GM23338 (cell line): ENCODE measurements at regions not wholly inside any gene's neighbourhood (a gene's known extent, or its start where the extent isn't known, plus 50 kb on each side); places are given as distances from the start of the nearest gene placed in this dataset.

Experiments used
- ATAC-seq: fragments of 200-7000 bp; cut with Tn5 transposase; 3 replicates; pipeline ENCODE4 v1.9.1; 2020
- DNase-seq: peaks from one replicate; pipeline ENCODE4 v3.0.0-alpha.2; 2015; ENCODE audit warnings: low spot score
- H2AFZ ChIP-seq: fragments of 200-600 bp; sonication (generic); 2 replicates; pipeline ENCODE4 v1.8.0; 2016; ENCODE audit warnings: antibody characterized with exemption, mild to moderate bottlenecking, moderate library complexity
- H3F3A ChIP-seq: fragments of 200-600 bp; sonication (generic); replicated peaks from 2 replicates; pipeline ENCODE4 v1.8.0; 2017; ENCODE audit warnings: antibody characterized with exemption, mixed run types, low read depth
- H3K27ac ChIP-seq: fragments of 200-600 bp; sonication (generic); 2 replicates; pipeline ENCODE4 v1.6.1; 2016; ENCODE audit warnings: low read depth
- H3K27me3 ChIP-seq: fragments of 200-600 bp; sonication (generic); 2 replicates; pipeline ENCODE4 v1.8.0; 2016; ENCODE audit warnings: mild to moderate bottlenecking, mixed run types, moderate library complexity; ENCODE audit not compliant: insufficient read depth
- H3K36me3 ChIP-seq: fragments of 200-600 bp; sonication (generic); 2 replicates; pipeline ENCODE4 v1.8.0; 2016; ENCODE audit warnings: mild to moderate bottlenecking; ENCODE audit not compliant: insufficient read depth
- H3K4me1 ChIP-seq: fragments of 200-600 bp; sonication (generic); 2 replicates; pipeline ENCODE4 v1.8.0; 2016; ENCODE audit warnings: mild to moderate bottlenecking, moderate library complexity; ENCODE audit not compliant: insufficient read depth
- H3K4me2 ChIP-seq: fragments of 200-600 bp; sonication (generic); 2 replicates; pipeline ENCODE4 v1.7.1; 2017; ENCODE audit warnings: mixed run types
- H3K4me3 ChIP-seq: fragments of 200-600 bp; sonication (generic); 2 replicates; pipeline ENCODE4 v1.6.1; 2016; ENCODE audit warnings: mixed run types
- H3K79me2 ChIP-seq: fragments of 200-600 bp; sonication (generic); replicated peaks from 2 replicates; pipeline ENCODE4 v1.8.0; 2017; ENCODE audit warnings: mild to moderate bottlenecking; ENCODE audit not compliant: insufficient read depth
- H3K9me2 ChIP-seq: fragments of 200-600 bp; sonication (generic); 2 replicates; pipeline ENCODE4 v1.8.0; 2017; ENCODE audit not compliant: insufficient read depth
- H4K20me1 ChIP-seq: fragments of 200-600 bp; sonication (generic); replicated peaks from 2 replicates; pipeline ENCODE4 v1.8.0; 2017; ENCODE audit warnings: mild to moderate bottlenecking; ENCODE audit not compliant: insufficient read depth
- H3K27ac Mint-ChIP-seq: 2 replicates; pipeline ENCODE4 v1.8.0; 2020; ENCODE audit warnings: inconsistent platforms, mild to moderate bottlenecking, moderate library complexity, mixed read lengths
- H3K27me3 Mint-ChIP-seq: 3 replicates; pipeline ENCODE4 v1.8.0; 2022; ENCODE audit warnings: low read depth, mild to moderate bottlenecking, moderate library complexity, mixed read lengths, inconsistent platforms; ENCODE audit not compliant: insufficient read depth, poor library complexity
- H3K36me3 Mint-ChIP-seq: 3 replicates; pipeline ENCODE4 v1.8.0; 2021; ENCODE audit warnings: low read depth, mild to moderate bottlenecking, inconsistent platforms, moderate library complexity, mixed read lengths
- H3K4me1 Mint-ChIP-seq: 3 replicates; pipeline ENCODE4 v1.8.0; 2020; ENCODE audit warnings: mild to moderate bottlenecking, inconsistent platforms, mixed read lengths
- H3K4me3 Mint-ChIP-seq: 3 replicates; pipeline ENCODE4 v1.8.0; 2021; ENCODE audit warnings: moderate library complexity, mild to moderate bottlenecking, inconsistent platforms, mixed read lengths
- H3K9me3 Mint-ChIP-seq: 3 replicates; pipeline ENCODE4 v1.8.0; 2020; ENCODE audit warnings: moderate library complexity, mild to moderate bottlenecking, inconsistent platforms, mixed read lengths
- CREB1 ChIP-seq: fragments of 250-450 bp; sonication (Bioruptor Pico); IDR thresholded peaks from 2 replicates; pipeline ENCODE4 v1.5.0; 2020; ENCODE audit warnings: low read depth, mild to moderate bottlenecking, moderate library complexity
- ETS1 ChIP-seq: IDR thresholded peaks from 2 replicates; pipeline ENCODE4 v1.6.1; 2016; ENCODE audit warnings: antibody characterized with exemption
- EZH2 ChIP-seq: fragments of 200-600 bp; sonication (generic); IDR thresholded peaks from one replicate; pipeline ENCODE4 v1.8.0; 2017; ENCODE audit warnings: antibody characterized with exemption, mild to moderate bottlenecking, low read depth; ENCODE audit not compliant: unreplicated experiment
- EZH2phosphoT487 ChIP-seq: fragments of 200-600 bp; sonication (generic); IDR thresholded peaks from one replicate; pipeline ENCODE4 v1.8.1; 2018; ENCODE audit warnings: antibody characterized with exemption; ENCODE audit not compliant: unreplicated experiment
- JUNB ChIP-seq: IDR thresholded peaks from one replicate; pipeline ENCODE4 v1.6.1; 2016; ENCODE audit warnings: antibody characterized with exemption; ENCODE audit not compliant: unreplicated experiment
- NANOG ChIP-seq: IDR thresholded peaks from 2 replicates; pipeline ENCODE4 v1.6.1; 2016; ENCODE audit warnings: antibody characterized with exemption, borderline replicate concordance
- POLR2AphosphoS5 ChIP-seq: IDR thresholded peaks from 2 replicates; pipeline ENCODE4 v1.6.1; 2016; ENCODE audit warnings: antibody characterized with exemption, low read depth
- STAT1 ChIP-seq: IDR thresholded peaks from one replicate; pipeline ENCODE4 v1.6.1; 2016; ENCODE audit warnings: antibody characterized with exemption; ENCODE audit not compliant: unreplicated experiment
- ZNF114 ChIP-seq: fragments of 250-450 bp; sonication (Bioruptor Pico); IDR thresholded peaks from 2 replicates; pipeline ENCODE4 v1.5.0; 2020; ENCODE audit warnings: mild to moderate bottlenecking, moderate library complexity
- ZNF331 ChIP-seq: fragments of 250-450 bp; sonication (Bioruptor Pico); IDR thresholded peaks from 2 replicates; pipeline ENCODE4 v1.5.0; 2020; ENCODE audit warnings: low read depth, mild to moderate bottlenecking, moderate library complexity
- TF ChIP-seq, protein P1 (sequence below), 2 experiments: fragments of 200-600 bp in 1 of 2; sonication (generic) in 1 of 2; conservative IDR thresholded peaks; 2 replicates each; pipeline versions ENCODE4 v1.5.1 to v1.6.1; 2016 to 2017; ENCODE audit warnings: antibody characterized with exemption in 2 of 2, low read depth in 2 of 2, mild to moderate bottlenecking in 2 of 2, moderate library complexity in 1 of 2

DNA sequence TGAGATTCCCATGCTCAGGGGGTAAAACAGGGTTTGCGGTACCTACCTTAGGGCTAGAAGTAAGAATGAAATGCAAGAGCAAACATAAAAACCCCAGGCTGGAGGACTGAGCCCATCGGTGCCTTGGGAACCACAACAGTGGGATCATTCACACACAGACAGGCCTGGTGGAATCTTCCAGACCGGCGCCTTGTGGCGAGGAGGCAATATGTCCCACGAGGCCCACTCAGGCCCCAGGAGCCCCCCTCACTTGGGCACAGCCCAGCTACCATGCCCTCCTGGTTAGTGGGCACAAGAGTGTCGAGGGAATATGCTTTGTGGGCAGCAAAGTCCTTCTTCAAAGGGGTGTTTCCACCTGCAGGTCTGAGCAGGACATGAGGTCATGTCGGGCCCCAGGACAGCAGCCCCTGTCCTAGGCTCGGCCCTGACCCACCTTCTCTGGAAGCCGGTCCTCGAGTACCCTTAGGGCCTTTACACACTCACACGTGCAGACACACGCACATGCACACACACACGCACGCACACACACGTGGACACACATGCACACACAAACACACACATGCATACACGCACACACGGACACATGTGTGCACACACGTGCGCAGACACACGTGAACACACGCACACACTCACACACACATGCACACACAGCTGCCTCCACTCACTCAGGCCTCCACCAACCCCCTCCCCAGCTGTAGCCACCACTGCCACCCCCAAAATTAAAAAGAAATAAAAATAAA is 51.5 kb upstream of the MYL10 start (continued):
- TF ChIP-seq, protein P1, sequence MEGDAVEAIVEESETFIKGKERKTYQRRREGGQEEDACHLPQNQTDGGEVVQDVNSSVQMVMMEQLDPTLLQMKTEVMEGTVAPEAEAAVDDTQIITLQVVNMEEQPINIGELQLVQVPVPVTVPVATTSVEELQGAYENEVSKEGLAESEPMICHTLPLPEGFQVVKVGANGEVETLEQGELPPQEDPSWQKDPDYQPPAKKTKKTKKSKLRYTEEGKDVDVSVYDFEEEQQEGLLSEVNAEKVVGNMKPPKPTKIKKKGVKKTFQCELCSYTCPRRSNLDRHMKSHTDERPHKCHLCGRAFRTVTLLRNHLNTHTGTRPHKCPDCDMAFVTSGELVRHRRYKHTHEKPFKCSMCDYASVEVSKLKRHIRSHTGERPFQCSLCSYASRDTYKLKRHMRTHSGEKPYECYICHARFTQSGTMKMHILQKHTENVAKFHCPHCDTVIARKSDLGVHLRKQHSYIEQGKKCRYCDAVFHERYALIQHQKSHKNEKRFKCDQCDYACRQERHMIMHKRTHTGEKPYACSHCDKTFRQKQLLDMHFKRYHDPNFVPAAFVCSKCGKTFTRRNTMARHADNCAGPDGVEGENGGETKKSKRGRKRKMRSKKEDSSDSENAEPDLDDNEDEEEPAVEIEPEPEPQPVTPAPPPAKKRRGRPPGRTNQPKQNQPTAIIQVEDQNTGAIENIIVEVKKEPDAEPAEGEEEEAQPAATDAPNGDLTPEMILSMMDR (conservative IDR thresholded peaks at IDR 0.05; ENCODE audit: low read depth in 2 of 2): no peak
- no peak for TF ChIP-seq ETS1

DNA sequence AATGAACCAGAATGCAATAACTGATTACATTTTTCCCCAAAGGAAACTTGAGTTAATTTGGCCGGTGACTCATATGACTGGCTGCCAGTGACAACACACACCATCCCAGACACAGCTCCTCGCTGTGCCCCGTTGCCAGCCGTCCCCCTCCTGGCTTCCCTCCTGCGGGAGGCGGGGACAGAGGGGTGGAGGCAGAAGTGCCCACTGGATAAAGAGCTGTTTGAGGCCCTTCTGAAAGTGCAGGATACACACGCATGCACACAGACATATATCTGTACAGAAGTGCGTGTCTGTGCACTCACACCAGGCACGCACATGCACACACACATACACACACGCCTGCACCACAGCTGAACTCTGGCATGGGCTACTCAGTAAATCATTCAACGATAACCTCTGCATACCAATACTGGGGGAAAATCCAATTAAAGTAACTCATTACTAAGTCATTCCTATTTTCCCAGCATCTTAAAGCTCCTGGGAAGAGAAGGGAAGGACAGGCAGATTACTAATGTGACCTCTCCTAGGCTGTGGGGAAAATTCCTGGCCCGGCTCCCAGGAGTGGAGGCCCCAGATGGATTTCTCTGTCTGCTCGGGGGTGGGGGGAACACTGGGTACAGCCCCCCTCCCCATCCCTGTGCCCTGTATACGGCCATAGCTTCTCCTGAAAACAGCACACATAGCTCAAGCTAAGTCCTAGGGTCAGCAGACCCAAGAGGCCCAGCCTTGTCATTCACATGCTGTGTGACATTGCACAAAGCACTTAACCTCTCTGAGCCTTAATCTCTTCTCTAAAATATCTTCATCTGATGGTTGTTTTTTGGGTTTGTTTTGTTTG is 52.3 kb upstream of the MYL10 start:
- ATAC-seq (no peak), DNase-seq (no peak)
- Mint-ChIP-seq H3K4me3 (no peak overlapping the region), H3K4me1 (peaks cover 12% of the 10 kb centered on the region), H3K27me3 (peaks cover 6% of the 10 kb centered on the region), H3K27ac (no peak overlapping the region), H3K9me3 (no peaks in the 10 kb centered on the region), H3K36me3 (no peaks in the 10 kb centered on the region)
- Histone ChIP-seq H3K4me3 (no peak overlapping the region), H3K27me3 (no peaks in the 10 kb centered on the region), H3K27ac (no peak overlapping the region), H3K4me2 (no peak overlapping the region), H3K9me2 (no peaks in the 10 kb centered on the region), H2AFZ (no peak overlapping the region), H3K36me3 (no peaks in the 10 kb centered on the region), H3K79me2 (no peaks in the 10 kb centered on the region), H3F3A (no peaks in the 10 kb centered on the region), H4K20me1 (no peaks in the 10 kb centered on the region), H3K4me1 (peaks cover 11% of the 10 kb centered on the region)
- TF ChIP-seq, protein P1 (conservative IDR thresholded peaks at IDR 0.05; ENCODE audit: low read depth in 2 of 2): no peak
- TF ChIP-seq ETS1 (no peak), ZNF331 (CRISPR knock-in tag) (no peak), ZNF114 (CRISPR knock-in tag) (no peak), EZH2 (no peak), POLR2AphosphoS5 (no peak), EZH2phosphoT487 (no peak), STAT1 (no peak), JUNB (no peak), NANOG (no peak), CREB1 (CRISPR knock-in tag) (no peak)
